Stimulated activated memory B cell treated with anti-CD40 and anti-IgM and Interleukin-4, amounts not matched to agents 10 μg/mL and 1 μg/mL and 100 μg/mL, for 72 hours (primary cell): ENCODE measurements at regions not wholly inside any gene's neighbourhood (a gene's known extent, or its start where the extent isn't known, plus 50 kb on each side); places are given as distances from the start of the nearest gene placed in this dataset.
A peak's percentile ranks its signal among the peaks of the same experiment; 100 is the strongest.

Experiments used
- ATAC-seq: fragments of 150-1000 bp; cut with Tn5 transposase; 2 replicates; pipeline ENCODE4 v1.10.0; 2021
- H3K27ac Mint-ChIP-seq: one replicate; pipeline ENCODE4 v1.8.0; 2022; ENCODE audit warnings: mild to moderate bottlenecking, mixed read lengths
- H3K27me3 Mint-ChIP-seq: one replicate; pipeline ENCODE4 v1.8.0; 2022; ENCODE audit warnings: mixed read lengths
- H3K36me3 Mint-ChIP-seq: one replicate; pipeline ENCODE4 v1.8.0; 2022; ENCODE audit warnings: mixed read lengths
- H3K4me1 Mint-ChIP-seq: one replicate; pipeline ENCODE4 v1.8.0; 2022; ENCODE audit warnings: mixed read lengths
- H3K4me3 Mint-ChIP-seq: one replicate; pipeline ENCODE4 v1.8.0; 2022; ENCODE audit warnings: mild to moderate bottlenecking, moderate library complexity, mixed read lengths
- H3K9me3 Mint-ChIP-seq: one replicate; pipeline ENCODE4 v1.8.0; 2022; ENCODE audit warnings: mixed read lengths

- Mint-ChIP-seq H3K4me3 (no peak overlapping the region), H3K36me3 (no peaks in the 10 kb centered on the region), H3K4me1 (no peaks in the 10 kb centered on the region), H3K9me3 (no peaks in the 10 kb centered on the region), H3K27me3 (no peaks in the 10 kb centered on the region), H3K27ac (no peak overlapping the region)
- ATAC-seq = no peak
Observed at GRCh38 chr1:234706931-234707330, 97.0 kb upstream of the IRF2BP2 start.

- no peaks in the 10 kb centered on the region for H3K9me3 Mint-ChIP-seq
- ATAC-seq = no peak
- no peaks in the 10 kb centered on the region for H3K4me1 Mint-ChIP-seq
- H3K36me3 Mint-ChIP-seq = no peaks in the 10 kb centered on the region
- H3K4me3 Mint-ChIP-seq = no peak overlapping the region
- H3K27ac Mint-ChIP-seq = no peak overlapping the region
- H3K27me3 Mint-ChIP-seq = no peaks in the 10 kb centered on the region
Observed at GRCh38 chr1:234706199-234706598, 96.2 kb upstream of the IRF2BP2 start.

- Mint-ChIP-seq H3K27me3 (no peaks in the 10 kb centered on the region), H3K4me3 (no peak overlapping the region), H3K9me3 (no peaks in the 10 kb centered on the region), H3K27ac (no peak overlapping the region), H3K4me1 (peaks cover under 1% of the 10 kb centered on the region), H3K36me3 (no peaks in the 10 kb centered on the region)
- no peak for ATAC-seq
Observed at GRCh38 chr1:234705615-234706014, 95.6 kb upstream of the IRF2BP2 start.

GRCh38 chr1:234704106-234704887 lies 94.3 kb upstream of the IRF2BP2 start:
- Mint-ChIP-seq H3K9me3 (no peaks in the 10 kb centered on the region), H3K4me3 (no peak overlapping the region), H3K27ac (peak overlapping the region; percentile 10), H3K4me1 (peaks cover 13% of the 10 kb centered on the region), H3K36me3 (no peaks in the 10 kb centered on the region), H3K27me3 (no peaks in the 10 kb centered on the region)
- no peak for ATAC-seq

- Mint-ChIP-seq H3K4me1 (peaks cover 13% of the 10 kb centered on the region), H3K4me3 (no peak overlapping the region), H3K27me3 (no peaks in the 10 kb centered on the region), H3K9me3 (no peaks in the 10 kb centered on the region), H3K27ac (no peak overlapping the region), H3K36me3 (no peaks in the 10 kb centered on the region)
- no peak for ATAC-seq
Observed at GRCh38 chr1:234702342-234703000, 92.5 kb upstream of the IRF2BP2 start.

- no peak overlapping the region for H3K27ac Mint-ChIP-seq
- peaks cover 16% of the 10 kb centered on the region for H3K4me1 Mint-ChIP-seq
- no peak for ATAC-seq
- no peaks in the 10 kb centered on the region for H3K36me3 Mint-ChIP-seq
- H3K4me3 Mint-ChIP-seq = no peak overlapping the region
- no peaks in the 10 kb centered on the region for H3K27me3 Mint-ChIP-seq
- no peaks in the 10 kb centered on the region for H3K9me3 Mint-ChIP-seq
Observed at GRCh38 chr1:234701737-234702341, 91.9 kb upstream of the IRF2BP2 start.

- Mint-ChIP-seq H3K27ac (peak overlapping the region; percentile 56), H3K4me3 (no peak overlapping the region), H3K36me3 (no peaks in the 10 kb centered on the region), H3K4me1 (peaks cover 34% of the 10 kb centered on the region), H3K9me3 (no peaks in the 10 kb centered on the region), H3K27me3 (no peaks in the 10 kb centered on the region)
- ATAC-seq = peak; percentile 82
Observed at GRCh38 chr1:234699795-234700665, 90.1 kb upstream of the IRF2BP2 start.

GRCh38 chr1:234698686-234699085 lies 88.7 kb upstream of the IRF2BP2 start:
- ATAC-seq = no peak
- Mint-ChIP-seq H3K4me1 (peaks cover 35% of the 10 kb centered on the region), H3K36me3 (no peaks in the 10 kb centered on the region), H3K4me3 (no peak overlapping the region), H3K27ac (peak overlapping the region; percentile 56), H3K9me3 (no peaks in the 10 kb centered on the region), H3K27me3 (no peaks in the 10 kb centered on the region)

- no peaks in the 10 kb centered on the region for H3K27me3 Mint-ChIP-seq
- H3K4me3 Mint-ChIP-seq = no peak overlapping the region
- H3K36me3 Mint-ChIP-seq = no peaks in the 10 kb centered on the region
- H3K4me1 Mint-ChIP-seq = peaks cover 35% of the 10 kb centered on the region
- ATAC-seq = no peak
- H3K27ac Mint-ChIP-seq = no peak overlapping the region
- no peaks in the 10 kb centered on the region for H3K9me3 Mint-ChIP-seq
Observed at GRCh38 chr1:234697741-234698140, 87.8 kb upstream of the IRF2BP2 start.

- Mint-ChIP-seq H3K27ac (peak overlapping the region; percentile 77), H3K27me3 (no peaks in the 10 kb centered on the region), H3K9me3 (no peaks in the 10 kb centered on the region), H3K4me1 (peaks cover 35% of the 10 kb centered on the region), H3K36me3 (no peaks in the 10 kb centered on the region), H3K4me3 (no peak overlapping the region)
- no peak for ATAC-seq
Observed at GRCh38 chr1:234697015-234697414, 87.0 kb upstream of the IRF2BP2 start.

GRCh38 chr1:234696148-234696576 lies 86.2 kb upstream of the IRF2BP2 start:
- ATAC-seq = peak; percentile 80
- peak overlapping the region; percentile 77 for H3K27ac Mint-ChIP-seq
- H3K4me1 Mint-ChIP-seq = peaks cover 35% of the 10 kb centered on the region
- H3K27me3 Mint-ChIP-seq = no peaks in the 10 kb centered on the region
- no peak overlapping the region for H3K4me3 Mint-ChIP-seq
- H3K9me3 Mint-ChIP-seq = no peaks in the 10 kb centered on the region
- H3K36me3 Mint-ChIP-seq = no peaks in the 10 kb centered on the region

- H3K27me3 Mint-ChIP-seq = no peaks in the 10 kb centered on the region
- H3K27ac Mint-ChIP-seq = peak overlapping the region; percentile 19
- ATAC-seq = no peak
- no peaks in the 10 kb centered on the region for H3K9me3 Mint-ChIP-seq
- peaks cover 25% of the 10 kb centered on the region for H3K4me1 Mint-ChIP-seq
- no peaks in the 10 kb centered on the region for H3K36me3 Mint-ChIP-seq
- no peak overlapping the region for H3K4me3 Mint-ChIP-seq
Observed at GRCh38 chr1:234694661-234695060, 84.7 kb upstream of the IRF2BP2 start.

GRCh38 chr1:234692966-234693580 lies 83.1 kb upstream of the IRF2BP2 start:
- Mint-ChIP-seq H3K4me3 (no peak overlapping the region), H3K9me3 (no peaks in the 10 kb centered on the region)
- ATAC-seq = no peak

GRCh38 chr1:234691567-234691966 lies 81.6 kb upstream of the IRF2BP2 start:
- H3K27me3 Mint-ChIP-seq = no peaks in the 10 kb centered on the region
- no peak overlapping the region for H3K27ac Mint-ChIP-seq
- ATAC-seq = no peak

More at GRCh38 chr1:234692966-234693580, 83.1 kb upstream of the IRF2BP2 start:
- H3K27me3 Mint-ChIP-seq = no peaks in the 10 kb centered on the region
- H3K27ac Mint-ChIP-seq = no peak overlapping the region
- H3K4me1 Mint-ChIP-seq = peaks cover 22% of the 10 kb centered on the region
- no peaks in the 10 kb centered on the region for H3K36me3 Mint-ChIP-seq

More at GRCh38 chr1:234691567-234691966, 81.6 kb upstream of the IRF2BP2 start:
- no peaks in the 10 kb centered on the region for H3K9me3 Mint-ChIP-seq
- H3K4me1 Mint-ChIP-seq = peaks cover 16% of the 10 kb centered on the region
- H3K36me3 Mint-ChIP-seq = no peaks in the 10 kb centered on the region
- H3K4me3 Mint-ChIP-seq = no peak overlapping the region
